ENCODE measurements at regions not wholly inside any gene's neighbourhood (a gene's known extent, or its start where the extent isn't known, plus 50 kb on each side); places are given as distances from the start of the nearest gene placed in this dataset.
"Not testable (repeated sequence)": the region's sequence is repeated elsewhere in the genome, so short reads cannot be mapped to it uniquely, and the experiment has no call there.

DNA sequence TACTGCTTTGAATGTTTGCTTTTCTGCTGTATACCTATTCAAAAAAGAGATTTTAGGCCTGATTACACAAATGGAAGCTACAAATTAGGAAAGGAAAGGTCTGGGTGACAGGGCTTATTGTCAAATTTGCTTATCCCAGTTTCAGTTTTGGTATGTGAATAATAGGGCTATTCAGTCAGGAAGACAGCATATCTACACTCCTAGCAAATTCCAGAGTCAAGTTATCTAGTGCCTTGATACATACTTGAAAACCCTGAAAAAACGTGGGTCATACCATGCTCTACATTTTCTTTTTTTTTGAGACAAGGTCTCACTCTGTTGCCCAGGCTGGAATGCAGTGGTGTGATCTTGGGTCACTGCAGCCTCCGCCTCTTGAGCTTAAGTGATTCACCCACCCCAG lies 59.2 kb upstream of the CCDC180 start:
- DNase-seq (ENCODE audit: low read depth in 4 of 4, low spot score in 2 of 4), result not testable (repeated sequence)

DNA sequence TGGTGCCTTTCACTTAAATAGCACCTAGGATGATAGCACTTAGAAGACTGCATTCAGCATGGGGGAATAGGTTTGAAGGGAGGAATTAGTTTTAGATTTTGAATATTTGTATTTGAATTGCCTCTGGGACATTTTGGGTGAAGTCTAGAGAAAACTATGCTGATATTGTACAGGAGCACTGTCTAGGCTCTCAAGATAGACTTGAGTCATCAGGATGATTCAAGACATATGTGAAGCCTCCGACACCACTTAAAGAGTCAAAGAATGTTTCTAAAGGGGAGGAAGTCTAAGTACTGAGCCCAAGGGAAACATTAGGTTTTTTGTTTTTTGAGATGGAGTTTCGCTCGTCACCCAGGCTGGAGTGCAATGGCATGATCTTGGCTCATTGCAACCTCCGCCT lies 63.9 kb upstream of the CCDC180 start:
- DNase-seq (ENCODE audit: low read depth in 4 of 4, low spot score in 2 of 4), result no peak

- DNase-seq (ENCODE audit: low read depth in 4 of 4, low spot score in 2 of 4), result not testable (repeated sequence)
Measured at GRCh38 chr9:97241430-97241829, 66.0 kb upstream of the CCDC180 start.

DNA sequence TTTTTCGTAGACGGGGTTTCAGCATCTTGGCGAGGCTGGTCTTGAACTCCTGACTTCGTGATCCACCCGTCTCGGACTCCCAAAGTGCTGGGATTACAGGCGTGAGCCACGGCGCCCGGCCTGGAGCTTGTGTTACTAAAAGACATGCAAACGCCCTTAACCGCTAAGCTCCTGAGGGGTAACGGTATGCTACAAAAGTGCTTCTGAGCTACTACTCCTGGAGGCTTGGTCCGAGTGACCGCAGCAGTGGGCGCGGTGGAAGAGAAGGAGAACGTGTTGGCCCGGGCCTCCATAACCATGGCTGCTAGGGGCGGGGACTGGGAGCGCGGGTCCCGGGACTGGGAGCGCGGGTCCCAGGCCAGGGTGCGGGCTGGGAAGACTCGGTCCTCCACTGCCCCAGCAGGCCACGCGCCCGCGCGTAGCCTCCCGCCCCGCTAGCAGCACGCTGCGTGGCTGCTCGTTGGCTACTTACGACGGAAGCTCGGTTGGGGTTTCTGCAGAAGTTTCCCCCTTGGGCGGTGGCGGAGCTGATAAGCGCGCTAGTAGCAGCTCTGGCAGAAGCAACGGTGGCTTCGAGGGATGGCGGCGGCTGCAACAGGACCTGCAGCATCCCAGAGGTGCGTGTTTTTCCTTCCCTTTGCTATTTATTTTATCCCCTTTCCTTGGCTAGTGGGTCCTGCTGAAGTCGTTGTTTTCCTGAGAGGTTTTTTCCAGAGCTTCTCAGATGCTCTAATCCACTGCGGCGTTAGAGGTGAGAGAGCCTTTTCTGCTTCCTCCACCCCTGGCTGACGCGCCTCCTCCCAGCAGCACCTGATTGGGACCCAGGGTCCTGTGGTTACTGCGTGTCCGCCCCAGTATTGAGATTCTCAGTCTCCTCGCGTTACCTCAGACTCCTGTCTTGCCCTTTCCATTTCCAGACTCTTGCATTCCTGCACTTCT lies 69.2 kb upstream of the CCDC180 start:
- peak in 3 of 4 donors; percentile 56 to 83 (median 75) for DNase-seq (ENCODE audit: low read depth in 4 of 4, low spot score in 2 of 4)

DNA sequence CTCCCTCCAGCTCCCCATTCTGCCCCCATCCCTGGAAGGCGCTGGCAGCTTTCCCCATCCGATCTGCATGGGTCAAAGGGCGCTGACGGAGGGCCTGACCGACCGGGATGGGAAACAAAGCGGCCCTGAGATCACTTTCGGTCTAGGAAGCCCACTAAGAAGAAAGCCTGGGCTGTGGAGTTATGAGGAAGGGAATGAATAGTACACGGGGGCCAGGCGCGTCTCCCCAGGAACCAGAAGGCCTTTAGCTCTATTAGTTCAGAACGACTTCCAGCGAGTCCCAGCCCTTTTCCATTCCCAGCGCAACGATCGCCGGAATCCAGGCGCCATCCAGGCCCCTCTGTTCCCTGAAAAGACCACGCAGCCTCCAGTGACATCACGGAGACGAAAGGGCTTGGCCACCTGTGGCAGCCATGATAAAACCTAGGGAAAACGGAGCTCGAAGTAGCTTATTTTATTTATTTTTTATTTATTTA lies 70.1 kb upstream of the CCDC180 start:
- DNase-seq (ENCODE audit: low read depth in 4 of 4, low spot score in 2 of 4), result no peak

DNA sequence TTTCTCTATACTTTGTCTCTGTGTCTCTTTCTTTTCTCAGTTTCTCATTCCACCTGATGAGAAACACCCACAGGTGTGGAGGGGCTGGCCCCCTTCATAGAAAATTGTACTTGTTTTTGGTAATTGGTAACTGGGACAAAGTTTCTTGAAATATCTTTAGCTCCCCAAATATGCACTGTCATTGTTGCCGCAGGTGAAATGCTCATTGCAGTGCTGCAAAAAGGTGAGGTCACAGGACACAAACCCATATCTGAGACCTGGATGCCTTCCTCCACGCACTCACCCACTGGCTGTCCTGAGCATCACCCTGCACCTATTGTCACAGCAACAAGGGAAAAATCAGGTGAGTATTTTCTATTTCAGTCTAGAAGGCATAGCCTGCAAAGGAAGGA lies 74.5 kb upstream of the CCDC180 start:
- DNase-seq (ENCODE audit: low read depth in 4 of 4, low spot score in 2 of 4), result not testable (repeated sequence)

GRCh38 chr9:97232060-97233008 lies 75.1 kb upstream of the CCDC180 start:
- DNase-seq (ENCODE audit: low read depth in 4 of 4, low spot score in 2 of 4), result not testable (repeated sequence)

DNA sequence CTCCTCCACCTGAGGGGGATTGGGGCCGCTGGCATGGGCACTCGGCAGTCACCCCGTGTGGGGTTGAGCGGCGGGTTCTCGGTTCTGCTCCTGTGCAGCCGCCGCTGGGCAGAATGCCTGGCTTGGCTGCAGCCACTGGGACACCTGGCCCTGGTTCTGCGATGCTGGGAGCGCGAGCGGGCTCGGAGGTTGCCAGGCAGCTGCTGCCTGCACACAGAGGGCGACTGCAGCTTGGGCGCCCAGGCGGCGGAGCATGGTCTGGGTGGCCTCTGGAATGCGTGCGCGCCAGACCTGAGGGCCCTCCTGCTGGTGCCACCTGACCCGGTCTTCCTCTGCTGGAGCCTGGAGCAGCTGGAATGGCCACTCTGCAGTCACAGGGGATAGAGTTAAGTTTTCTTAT lies 85.1 kb upstream of the CCDC180 start:
- DNase-seq (ENCODE audit: low read depth in 4 of 4, low spot score in 2 of 4), result not testable (repeated sequence)

GRCh38 chr9:97221478-97222355 lies 85.7 kb upstream of the CCDC180 start:
- not testable (repeated sequence) for DNase-seq (ENCODE audit: low read depth in 4 of 4, low spot score in 2 of 4)

- DNase-seq (ENCODE audit: low read depth in 4 of 4, low spot score in 2 of 4), result no peak
Measured at GRCh38 chr9:97220894-97221477, 86.5 kb upstream of the CCDC180 start.

GRCh38 chr9:97220396-97220795 lies 87.1 kb upstream of the CCDC180 start:
- not testable (repeated sequence) for DNase-seq (ENCODE audit: low read depth in 4 of 4, low spot score in 2 of 4)

DNA sequence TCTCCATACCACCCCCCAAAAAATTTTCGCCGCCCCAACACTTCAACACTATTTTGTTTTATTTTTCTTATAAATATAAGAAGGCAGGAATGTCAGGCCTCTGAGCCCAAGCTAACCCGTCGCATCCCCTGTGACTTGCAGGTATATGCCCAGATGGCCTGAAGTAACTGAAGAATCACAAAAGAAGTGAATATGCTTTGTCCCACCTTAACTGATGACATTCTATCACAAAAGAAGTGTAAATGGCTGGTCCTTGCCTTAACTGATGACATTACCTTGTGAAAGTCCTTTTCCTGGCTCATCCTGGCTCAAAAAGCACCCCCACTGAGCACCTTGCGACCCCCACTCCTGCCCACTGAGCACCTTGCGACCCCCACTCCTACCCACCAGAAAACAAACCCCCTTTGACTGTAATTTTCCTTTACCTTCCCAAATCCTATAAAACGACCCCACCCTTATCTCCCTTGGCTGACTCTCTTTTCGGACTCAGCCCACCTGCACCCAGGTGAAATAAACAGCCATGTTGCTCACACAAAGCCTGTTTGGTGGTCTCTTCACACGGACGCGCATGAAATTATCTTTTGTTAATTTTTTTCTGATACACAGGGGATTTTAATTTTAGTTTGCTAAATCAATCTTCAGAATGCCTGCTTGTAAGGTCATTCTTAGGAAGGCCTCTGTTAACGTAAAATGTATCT lies 87.9 kb upstream of the CCDC180 start:
- DNase-seq (ENCODE audit: low read depth in 4 of 4, low spot score in 2 of 4), result not testable (repeated sequence)

GRCh38 chr9:97215127-97215526 lies 92.3 kb upstream of the CCDC180 start:
- DNase-seq (ENCODE audit: low read depth in 4 of 4, low spot score in 2 of 4), result not testable (repeated sequence)

- DNase-seq (ENCODE audit: low read depth in 4 of 4, low spot score in 2 of 4), result not testable (repeated sequence)
Measured at GRCh38 chr9:97214556-97214955, 92.9 kb upstream of the CCDC180 start.

DNA sequence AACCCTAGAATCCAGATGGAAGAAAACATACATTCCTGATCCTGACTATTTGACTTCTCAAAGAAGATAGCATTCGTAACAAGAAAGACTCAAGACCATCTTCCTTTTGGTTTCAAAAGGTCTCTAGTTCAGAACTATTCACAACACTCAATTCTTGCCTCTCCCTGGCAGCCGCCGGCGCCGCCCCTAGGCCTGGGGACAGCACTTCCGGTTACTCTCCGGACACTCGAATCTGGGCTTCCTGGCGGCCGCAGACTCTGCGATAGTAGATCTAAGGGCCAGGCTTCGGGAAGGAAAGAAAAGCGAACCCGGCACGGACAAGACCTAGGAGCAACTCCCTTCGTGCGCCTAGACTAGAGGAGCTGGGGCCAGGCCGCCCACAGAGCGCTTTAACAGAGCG lies 107.8 kb upstream of the CCDC180 start:
- DNase-seq (ENCODE audit: low read depth in 4 of 4, low spot score in 2 of 4), result not testable (repeated sequence)

DNA sequence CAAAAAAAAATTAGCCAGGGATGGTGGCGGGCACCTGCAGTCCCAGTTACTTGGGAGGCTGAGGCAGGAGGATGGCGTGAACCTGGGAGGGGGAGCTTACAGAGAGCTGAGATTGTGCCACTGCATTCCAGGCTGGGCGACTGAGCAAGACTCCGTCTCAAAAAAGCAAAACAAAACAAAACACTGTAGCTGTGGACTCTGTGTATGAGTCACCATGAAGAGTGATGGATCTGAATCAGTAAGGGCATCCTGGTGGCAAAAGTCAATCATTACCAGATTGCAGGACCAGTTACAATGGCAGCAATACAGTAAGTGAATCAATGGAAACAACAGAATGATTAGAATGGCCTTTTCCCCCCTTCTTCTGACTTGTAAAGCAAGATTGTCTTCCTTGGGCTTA lies 113.7 kb upstream of the CCDC180 start:
- not testable (repeated sequence) for DNase-seq (ENCODE audit: low read depth in 4 of 4, low spot score in 2 of 4)

- no peak for DNase-seq (ENCODE audit: low read depth in 4 of 4, low spot score in 2 of 4)
Measured at GRCh38 chr9:97188545-97188944, 118.9 kb upstream of the CCDC180 start.

- not testable (repeated sequence) for DNase-seq (ENCODE audit: low read depth in 4 of 4, low spot score in 2 of 4)
Measured at GRCh38 chr9:97187706-97188105, 119.8 kb upstream of the CCDC180 start.

- no peak for DNase-seq (ENCODE audit: low read depth in 4 of 4, low spot score in 2 of 4)
Measured at GRCh38 chr9:97186493-97186892, 121.0 kb upstream of the CCDC180 start.
